Activated CD8-positive, alpha-beta T cell treated with anti-CD3 and anti-CD28 coated beads for 36 hours (primary cell): ENCODE measurements at regions not wholly inside any gene's neighbourhood (a gene's known extent, or its start where the extent isn't known, plus 50 kb on each side); places are given as distances from the start of the nearest gene placed in this dataset.

Source experiments
- ATAC-seq: fragments of 200-7000 bp; cut with Tn5 transposase; one replicate; pipeline ENCODE4 v1.10.0; 2021; ENCODE audit warnings: mild to moderate bottlenecking, moderate library complexity
- CTCF ChIA-PET: fragments of 350-600 bp; sonication (Branson Sonifier 250); formaldehyde crosslinking; loops from one replicate; lab custom pipeline; 2021; ENCODE audit warnings: antibody characterized with exemption; lab: Charles Lee
- POLR2A ChIA-PET: fragments of 350-600 bp; sonication (Branson Sonifier 250); formaldehyde crosslinking; loops from one replicate; lab custom pipeline; 2021; ENCODE audit warnings: antibody characterized with exemption; lab: Charles Lee
- DNase-seq: peaks from one replicate; pipeline ENCODE4 v3.0.0-alpha.2; 2020
- H3K27ac Mint-ChIP-seq: one replicate; pipeline ENCODE4 v1.8.0; 2021; ENCODE audit warnings: mild to moderate bottlenecking, mixed read lengths
- H3K27me3 Mint-ChIP-seq: one replicate; pipeline ENCODE4 v1.8.0; 2021; ENCODE audit warnings: mixed read lengths
- H3K36me3 Mint-ChIP-seq: one replicate; pipeline ENCODE4 v1.8.0; 2021; ENCODE audit warnings: low read depth, mixed read lengths
- H3K4me1 Mint-ChIP-seq: one replicate; pipeline ENCODE4 v1.8.0; 2021; ENCODE audit warnings: low read depth, mixed read lengths
- H3K4me3 Mint-ChIP-seq: one replicate; pipeline ENCODE4 v1.8.0; 2021; ENCODE audit warnings: mild to moderate bottlenecking, moderate library complexity, mixed read lengths
- H3K9me3 Mint-ChIP-seq: one replicate; pipeline ENCODE4 v1.8.0; 2021; ENCODE audit warnings: mixed read lengths
- CTCF ChIP-seq: fragments of 200-600 bp; IDR thresholded peaks from one replicate; pipeline ENCODE4 v1.8.0; 2022; ENCODE audit warnings: antibody characterized with exemption, mild to moderate bottlenecking
- intact Hi-C: fragments of 100-400 bp; cut with micrococcal nuclease; formaldehyde crosslinking; loops from one replicate; pipeline ENCODE4 v1.10.0; 2022

- Mint-ChIP-seq H3K4me1 (no peaks in the 10 kb centered on the region), H3K4me3 (no peak overlapping the region), H3K9me3 (peaks cover 3% of the 10 kb centered on the region), H3K27me3 (no peaks in the 10 kb centered on the region), H3K27ac (no peak overlapping the region), H3K36me3 (no peaks in the 10 kb centered on the region)
- no peak for DNase-seq
- POLR2A ChIA-PET = no interaction called here
- intact Hi-C loops = no loop called here
- ATAC-seq = no peak
- CTCF ChIA-PET = no interaction called here
- TF ChIP-seq CTCF = no peak
These were observed 198.7 kb upstream of the ASCC3 start for GRCh38 chr6:101079696-101080270.

GRCh38 chr6:101080597-101080996, 199.5 kb upstream of the ASCC3 start:
- H3K27me3 Mint-ChIP-seq = no peaks in the 10 kb centered on the region
- no peak overlapping the region for H3K27ac Mint-ChIP-seq
- ChIA-PET POLR2A (no interaction called here), CTCF (no interaction called here)
- ATAC-seq = no peak
- H3K4me1 Mint-ChIP-seq = no peaks in the 10 kb centered on the region
- intact Hi-C loops = no loop called here
- peaks cover 3% of the 10 kb centered on the region for H3K9me3 Mint-ChIP-seq
- no peaks in the 10 kb centered on the region for H3K36me3 Mint-ChIP-seq
- no peak overlapping the region for H3K4me3 Mint-ChIP-seq
- no peak for TF ChIP-seq CTCF
- no peak for DNase-seq

GRCh38 chr6:101083533-101084175, 202.5 kb upstream of the ASCC3 start:
- Mint-ChIP-seq H3K36me3 (no peaks in the 10 kb centered on the region), H3K4me3 (no peak overlapping the region), H3K27me3 (no peaks in the 10 kb centered on the region), H3K4me1 (no peaks in the 10 kb centered on the region), H3K9me3 (no peaks in the 10 kb centered on the region), H3K27ac (no peak overlapping the region)
- intact Hi-C loops = no loop called here
- ATAC-seq (no peak), DNase-seq (no peak)
- no peak for TF ChIP-seq CTCF
- POLR2A ChIA-PET = no interaction called here
- CTCF ChIA-PET = no interaction called here

GRCh38 chr6:101085327-101085726, 204.2 kb upstream of the ASCC3 start:
- H3K4me1 Mint-ChIP-seq = no peaks in the 10 kb centered on the region
- no peaks in the 10 kb centered on the region for H3K36me3 Mint-ChIP-seq
- TF ChIP-seq CTCF = no peak
- ATAC-seq (no peak), DNase-seq (no peak)
- intact Hi-C loops = no loop called here
- H3K9me3 Mint-ChIP-seq = peaks cover 4% of the 10 kb centered on the region
- no peak overlapping the region for H3K27ac Mint-ChIP-seq
- ChIA-PET POLR2A (no interaction called here), CTCF (interaction anchor here (1.5 kb wide), 1 partner anchor 29 kb away, joined by 4 read pairs; no protein-coding TSS in a partner anchor)
- no peak overlapping the region for H3K4me3 Mint-ChIP-seq
- no peaks in the 10 kb centered on the region for H3K27me3 Mint-ChIP-seq

GRCh38 chr6:101086473-101086872, 205.3 kb upstream of the ASCC3 start:
- POLR2A ChIA-PET = no interaction called here
- no peak for ATAC-seq
- no peak for DNase-seq
- Mint-ChIP-seq H3K27ac (no peak overlapping the region), H3K36me3 (peaks cover 2% of the 10 kb centered on the region), H3K9me3 (peaks cover 15% of the 10 kb centered on the region), H3K27me3 (no peaks in the 10 kb centered on the region), H3K4me1 (no peaks in the 10 kb centered on the region), H3K4me3 (no peak overlapping the region)
- no peak for TF ChIP-seq CTCF
- intact Hi-C loops = no loop called here
- CTCF ChIA-PET = interaction anchor here (1.0 to 1.5 kb wide), 2 partner anchors 9 to 28 kb away, joined by 3 to 4 read pairs; no protein-coding TSS in a partner anchor
